ENCODE measurements at regions not wholly inside any gene's neighbourhood (a gene's known extent, or its start where the extent isn't known, plus 50 kb on each side); places are given as distances from the start of the nearest gene placed in this dataset.
"Not testable (repeated sequence)": the region's sequence is repeated elsewhere in the genome, so short reads cannot be mapped to it uniquely, and the experiment has no call there.

DNA sequence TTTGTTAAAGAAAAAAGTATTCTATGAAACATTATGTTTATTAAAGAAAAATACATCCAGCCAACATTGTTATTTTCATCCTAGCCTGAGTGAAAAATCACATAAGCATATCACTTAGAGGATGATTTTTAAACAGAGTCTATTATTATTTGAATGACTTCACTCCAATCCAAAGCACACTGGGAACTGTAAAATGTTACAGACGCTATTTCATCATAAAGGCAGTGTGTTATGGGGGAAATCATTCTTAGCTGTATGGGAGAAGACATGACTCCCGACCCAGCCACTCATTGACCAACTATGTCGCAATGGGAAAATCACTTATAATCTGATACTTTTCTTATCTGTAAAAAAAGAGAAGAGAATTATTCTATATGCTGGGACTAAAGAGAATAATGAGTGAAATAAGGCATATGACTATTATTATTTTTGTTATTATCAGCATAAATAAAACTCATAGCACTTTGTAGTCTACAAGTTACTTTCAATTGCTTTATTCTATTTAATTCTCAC is 180.6 kb upstream of the POMZP3 start:
- CTCF ChIA-PET; H3K27ac ChIP-seq (ENCODE audit: insufficient read depth in 1 of 2, low read depth in 1 of 2, low read length in 2 of 2, poor library complexity in 1 of 2, severe bottlenecking in 2 of 2); H3K36me3 ChIP-seq (ENCODE audit: control insufficient read depth in 4 of 4, insufficient read depth in 4 of 4, low read length in 3 of 4); H3K4me3 ChIP-seq (ENCODE audit: control insufficient read depth in 1 of 7, extremely low read depth in 1 of 7, insufficient read depth in 4 of 7, low read depth in 2 of 7, low read length in 6 of 7); POLR2A ChIA-PET; H3K4me1 ChIP-seq (ENCODE audit: control extremely low read depth in 1 of 4, control insufficient read depth in 4 of 4, insufficient read depth in 4 of 4, low read length in 3 of 4); DNase-seq; H3K9me3 ChIP-seq (ENCODE audit: control extremely low read depth in 1 of 5, control insufficient read depth in 4 of 5, insufficient read depth in 2 of 5, low read depth in 1 of 5, low read length in 4 of 5); H3K27me3 ChIP-seq (replicated peaks in 2 of 5; ENCODE audit: control insufficient read depth in 4 of 5, insufficient read depth in 5 of 5, low read length in 4 of 5): not testable (repeated sequence)
- WGBS (ENCODE audit: insufficient coverage) = no CpG with 5 or more reads among the region's 3 CpGs

DNA sequence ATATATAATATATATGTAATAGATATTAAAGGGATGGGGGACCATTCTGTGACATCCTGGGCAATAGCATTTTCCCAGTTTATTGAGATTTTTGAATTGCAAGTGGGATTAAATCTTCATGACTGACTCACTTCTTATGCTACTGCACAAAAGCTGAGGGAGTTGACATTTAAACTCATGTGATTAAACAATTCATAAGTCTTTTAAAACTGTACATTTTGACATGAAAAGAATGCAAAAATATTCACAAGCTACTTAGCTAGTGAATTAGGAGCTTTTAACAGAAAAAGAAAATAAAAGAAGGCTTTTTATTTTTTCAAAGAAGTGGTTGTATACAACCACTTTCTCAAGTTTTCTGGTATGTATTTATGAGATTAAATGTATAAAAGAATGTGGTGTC is 179.4 kb upstream of the POMZP3 start:
- H3K9me3 ChIP-seq (ENCODE audit: control extremely low read depth in 1 of 5, control insufficient read depth in 4 of 5, insufficient read depth in 2 of 5, low read depth in 1 of 5, low read length in 4 of 5); H3K4me1 ChIP-seq (ENCODE audit: control extremely low read depth in 1 of 4, control insufficient read depth in 4 of 4, insufficient read depth in 4 of 4, low read length in 3 of 4); CTCF ChIA-PET; H3K27me3 ChIP-seq (replicated peaks in 2 of 5; ENCODE audit: control insufficient read depth in 4 of 5, insufficient read depth in 5 of 5, low read length in 4 of 5); POLR2A ChIA-PET; H3K36me3 ChIP-seq (ENCODE audit: control insufficient read depth in 4 of 4, insufficient read depth in 4 of 4, low read length in 3 of 4); H3K27ac ChIP-seq (ENCODE audit: insufficient read depth in 1 of 2, low read depth in 1 of 2, low read length in 2 of 2, poor library complexity in 1 of 2, severe bottlenecking in 2 of 2); H3K4me3 ChIP-seq (ENCODE audit: control insufficient read depth in 1 of 7, extremely low read depth in 1 of 7, insufficient read depth in 4 of 7, low read depth in 2 of 7, low read length in 6 of 7); DNase-seq: not testable (repeated sequence)

- H3K4me3 ChIP-seq (ENCODE audit: control insufficient read depth in 1 of 7, extremely low read depth in 1 of 7, insufficient read depth in 4 of 7, low read depth in 2 of 7, low read length in 6 of 7); H3K36me3 ChIP-seq (ENCODE audit: control insufficient read depth in 4 of 4, insufficient read depth in 4 of 4, low read length in 3 of 4); CTCF ChIA-PET; H3K27ac ChIP-seq (ENCODE audit: insufficient read depth in 1 of 2, low read depth in 1 of 2, low read length in 2 of 2, poor library complexity in 1 of 2, severe bottlenecking in 2 of 2); POLR2A ChIA-PET; H3K27me3 ChIP-seq (replicated peaks in 2 of 5; ENCODE audit: control insufficient read depth in 4 of 5, insufficient read depth in 5 of 5, low read length in 4 of 5); H3K9me3 ChIP-seq (ENCODE audit: control extremely low read depth in 1 of 5, control insufficient read depth in 4 of 5, insufficient read depth in 2 of 5, low read depth in 1 of 5, low read length in 4 of 5); H3K4me1 ChIP-seq (ENCODE audit: control extremely low read depth in 1 of 4, control insufficient read depth in 4 of 4, insufficient read depth in 4 of 4, low read length in 3 of 4); DNase-seq: not testable (repeated sequence)
- WGBS (ENCODE audit: insufficient coverage) = no CpG with 5 or more reads among the region's 6 CpGs
Measured at GRCh38 chr7:76806010-76806409, 178.9 kb upstream of the POMZP3 start.

DNA sequence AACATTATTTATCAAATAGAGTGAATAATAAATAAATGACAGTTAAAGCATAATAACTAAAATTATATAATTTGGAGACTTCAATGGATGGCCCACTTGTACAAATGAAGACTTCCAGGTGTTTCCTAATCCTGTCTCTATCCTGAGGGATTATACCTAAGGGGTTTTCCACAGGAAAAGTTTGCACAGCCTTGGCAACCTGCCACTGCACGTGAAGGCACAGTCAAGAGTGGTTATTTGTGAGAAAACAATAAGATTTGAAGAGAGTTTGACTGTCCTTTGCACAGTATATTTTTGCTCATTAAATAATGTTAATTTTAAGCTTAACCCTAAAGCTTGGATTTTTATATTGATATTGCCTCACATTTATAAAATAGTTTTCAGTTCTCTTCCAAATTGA is 178.2 kb upstream of the POMZP3 start:
- no CpG with 5 or more reads among the region's 1 CpG for WGBS (ENCODE audit: insufficient coverage)
- CTCF ChIA-PET, POLR2A ChIA-PET: not testable (repeated sequence)

GRCh38 chr7:76797639-76798038 is 170.6 kb upstream of the POMZP3 start:
- H3K4me1 ChIP-seq (ENCODE audit: control extremely low read depth in 1 of 4, control insufficient read depth in 4 of 4, insufficient read depth in 4 of 4, low read length in 3 of 4); H3K4me3 ChIP-seq (ENCODE audit: control insufficient read depth in 1 of 7, extremely low read depth in 1 of 7, insufficient read depth in 4 of 7, low read depth in 2 of 7, low read length in 6 of 7); H3K36me3 ChIP-seq (ENCODE audit: control insufficient read depth in 4 of 4, insufficient read depth in 4 of 4, low read length in 3 of 4); CTCF ChIA-PET; H3K27me3 ChIP-seq (replicated peaks in 2 of 5; ENCODE audit: control insufficient read depth in 4 of 5, insufficient read depth in 5 of 5, low read length in 4 of 5); POLR2A ChIA-PET; DNase-seq; H3K27ac ChIP-seq (ENCODE audit: insufficient read depth in 1 of 2, low read depth in 1 of 2, low read length in 2 of 2, poor library complexity in 1 of 2, severe bottlenecking in 2 of 2); H3K9me3 ChIP-seq (ENCODE audit: control extremely low read depth in 1 of 5, control insufficient read depth in 4 of 5, insufficient read depth in 2 of 5, low read depth in 1 of 5, low read length in 4 of 5): not testable (repeated sequence)
- no CpG with 5 or more reads among the region's 1 CpG for WGBS (ENCODE audit: insufficient coverage)

More for the DNA sequence above, 178.2 kb upstream of the POMZP3 start:
- H3K36me3 ChIP-seq (ENCODE audit: control insufficient read depth in 4 of 4, insufficient read depth in 4 of 4, low read length in 3 of 4); H3K4me1 ChIP-seq (ENCODE audit: control extremely low read depth in 1 of 4, control insufficient read depth in 4 of 4, insufficient read depth in 4 of 4, low read length in 3 of 4); H3K27me3 ChIP-seq (replicated peaks in 2 of 5; ENCODE audit: control insufficient read depth in 4 of 5, insufficient read depth in 5 of 5, low read length in 4 of 5); H3K4me3 ChIP-seq (ENCODE audit: control insufficient read depth in 1 of 7, extremely low read depth in 1 of 7, insufficient read depth in 4 of 7, low read depth in 2 of 7, low read length in 6 of 7); H3K27ac ChIP-seq (ENCODE audit: insufficient read depth in 1 of 2, low read depth in 1 of 2, low read length in 2 of 2, poor library complexity in 1 of 2, severe bottlenecking in 2 of 2); DNase-seq; H3K9me3 ChIP-seq (ENCODE audit: control extremely low read depth in 1 of 5, control insufficient read depth in 4 of 5, insufficient read depth in 2 of 5, low read depth in 1 of 5, low read length in 4 of 5): not testable (repeated sequence)

- CTCF ChIA-PET; POLR2A ChIA-PET; H3K4me3 ChIP-seq (ENCODE audit: control insufficient read depth in 1 of 7, extremely low read depth in 1 of 7, insufficient read depth in 4 of 7, low read depth in 2 of 7, low read length in 6 of 7); DNase-seq; H3K27ac ChIP-seq (ENCODE audit: insufficient read depth in 1 of 2, low read depth in 1 of 2, low read length in 2 of 2, poor library complexity in 1 of 2, severe bottlenecking in 2 of 2); H3K9me3 ChIP-seq (ENCODE audit: control extremely low read depth in 1 of 5, control insufficient read depth in 4 of 5, insufficient read depth in 2 of 5, low read depth in 1 of 5, low read length in 4 of 5); H3K4me1 ChIP-seq (ENCODE audit: control extremely low read depth in 1 of 4, control insufficient read depth in 4 of 4, insufficient read depth in 4 of 4, low read length in 3 of 4); H3K27me3 ChIP-seq (replicated peaks in 2 of 5; ENCODE audit: control insufficient read depth in 4 of 5, insufficient read depth in 5 of 5, low read length in 4 of 5); H3K36me3 ChIP-seq (ENCODE audit: control insufficient read depth in 4 of 4, insufficient read depth in 4 of 4, low read length in 3 of 4): not testable (repeated sequence)
Measured at GRCh38 chr7:76780693-76781092, 153.6 kb upstream of the POMZP3 start.

DNA sequence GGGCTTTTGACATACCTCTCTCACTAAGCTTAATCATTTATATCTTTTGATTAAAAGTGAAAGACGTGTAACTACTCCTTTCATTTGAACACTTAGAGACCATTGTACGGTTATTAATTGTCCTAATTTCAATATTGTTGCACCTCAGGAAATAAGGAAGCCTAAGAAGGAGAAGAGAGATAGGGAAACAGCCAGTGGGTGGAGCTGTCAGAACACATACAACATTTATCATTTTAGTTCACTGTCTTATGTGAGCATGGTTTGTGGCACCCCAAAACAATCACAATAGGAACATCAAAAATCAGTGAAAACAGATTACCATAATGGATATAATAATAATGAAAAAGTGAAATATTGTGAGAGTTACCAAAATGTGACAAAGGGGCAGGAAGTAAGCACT is 147.2 kb upstream of the POMZP3 start:
- H3K4me3 ChIP-seq (ENCODE audit: control insufficient read depth in 1 of 7, extremely low read depth in 1 of 7, insufficient read depth in 4 of 7, low read depth in 2 of 7, low read length in 6 of 7); H3K4me1 ChIP-seq (ENCODE audit: control extremely low read depth in 1 of 4, control insufficient read depth in 4 of 4, insufficient read depth in 4 of 4, low read length in 3 of 4); H3K27ac ChIP-seq (ENCODE audit: insufficient read depth in 1 of 2, low read depth in 1 of 2, low read length in 2 of 2, poor library complexity in 1 of 2, severe bottlenecking in 2 of 2); H3K27me3 ChIP-seq (replicated peaks in 2 of 5; ENCODE audit: control insufficient read depth in 4 of 5, insufficient read depth in 5 of 5, low read length in 4 of 5); H3K9me3 ChIP-seq (ENCODE audit: control extremely low read depth in 1 of 5, control insufficient read depth in 4 of 5, insufficient read depth in 2 of 5, low read depth in 1 of 5, low read length in 4 of 5); DNase-seq; POLR2A ChIA-PET; H3K36me3 ChIP-seq (ENCODE audit: control insufficient read depth in 4 of 4, insufficient read depth in 4 of 4, low read length in 3 of 4); CTCF ChIA-PET: not testable (repeated sequence)
- no CpG with 5 or more reads among the region's 2 CpGs for WGBS (ENCODE audit: insufficient coverage)

- H3K27me3 ChIP-seq (replicated peaks in 2 of 5; ENCODE audit: control insufficient read depth in 4 of 5, insufficient read depth in 5 of 5, low read length in 4 of 5); H3K27ac ChIP-seq (ENCODE audit: insufficient read depth in 1 of 2, low read depth in 1 of 2, low read length in 2 of 2, poor library complexity in 1 of 2, severe bottlenecking in 2 of 2); DNase-seq; H3K4me3 ChIP-seq (ENCODE audit: control insufficient read depth in 1 of 7, extremely low read depth in 1 of 7, insufficient read depth in 4 of 7, low read depth in 2 of 7, low read length in 6 of 7); H3K36me3 ChIP-seq (ENCODE audit: control insufficient read depth in 4 of 4, insufficient read depth in 4 of 4, low read length in 3 of 4); H3K4me1 ChIP-seq (ENCODE audit: control extremely low read depth in 1 of 4, control insufficient read depth in 4 of 4, insufficient read depth in 4 of 4, low read length in 3 of 4); CTCF ChIA-PET; POLR2A ChIA-PET; H3K9me3 ChIP-seq (ENCODE audit: control extremely low read depth in 1 of 5, control insufficient read depth in 4 of 5, insufficient read depth in 2 of 5, low read depth in 1 of 5, low read length in 4 of 5): not testable (repeated sequence)
- no CpG with 5 or more reads among the region's 1 CpG for WGBS (ENCODE audit: insufficient coverage)
Measured at GRCh38 chr7:76771980-76772379, 144.9 kb upstream of the POMZP3 start.
